SK-N-SH treated with all-trans-retinoic acid at 6 μM for 48 hours (cell line): ENCODE measurements at regions not wholly inside any gene's neighbourhood (a gene's known extent, or its start where the extent isn't known, plus 50 kb on each side); places are given as distances from the start of the nearest gene placed in this dataset.

Experiments used
- ARNTL ChIP-seq: fragments of 450-650 bp; formaldehyde crosslinking; IDR thresholded peaks from 2 replicates; pipeline ENCODE4 v1.5.0; 2020; ENCODE audit warnings: low read depth, mild to moderate bottlenecking, moderate library complexity, borderline replicate concordance
- OSR1 ChIP-seq: fragments of 250-450 bp; sonication (Bioruptor Pico); IDR thresholded peaks from 2 replicates; pipeline ENCODE4 v1.8.0; 2022; ENCODE audit warnings: moderate library complexity, mild to moderate bottlenecking, inconsistent platforms
- TSHZ2 ChIP-seq: fragments of 250-450 bp; sonication (Bioruptor Pico); IDR thresholded peaks from 2 replicates; pipeline ENCODE4 v1.5.0; 2020; ENCODE audit warnings: mild to moderate bottlenecking, moderate library complexity
- ZFP3 ChIP-seq: fragments of 250-450 bp; sonication (Bioruptor Pico); IDR thresholded peaks from 2 replicates; pipeline ENCODE4 v1.5.0; 2020; ENCODE audit warnings: mild to moderate bottlenecking, moderate library complexity
- ZFP30 ChIP-seq: fragments of 450-650 bp; formaldehyde crosslinking; IDR thresholded peaks from 2 replicates; pipeline ENCODE4 v1.5.0; 2022; ENCODE audit warnings: mild to moderate bottlenecking, moderate library complexity

GRCh38 chr7:128164061-128164954, 76.8 kb upstream of the LEP start:
- no peak for TF ChIP-seq ZFP3 (CRISPR knock-in tag)
- no peak for TF ChIP-seq OSR1 (CRISPR knock-in tag)
- TF ChIP-seq TSHZ2 (CRISPR knock-in tag): no peak
- no peak for TF ChIP-seq ZFP30 (CRISPR knock-in tag)
- no peak for TF ChIP-seq ARNTL
